ENCODE measurements at regions not wholly inside any gene's neighbourhood (a gene's known extent, or its start where the extent isn't known, plus 50 kb on each side); places are given as distances from the start of the nearest gene placed in this dataset.

DNA sequence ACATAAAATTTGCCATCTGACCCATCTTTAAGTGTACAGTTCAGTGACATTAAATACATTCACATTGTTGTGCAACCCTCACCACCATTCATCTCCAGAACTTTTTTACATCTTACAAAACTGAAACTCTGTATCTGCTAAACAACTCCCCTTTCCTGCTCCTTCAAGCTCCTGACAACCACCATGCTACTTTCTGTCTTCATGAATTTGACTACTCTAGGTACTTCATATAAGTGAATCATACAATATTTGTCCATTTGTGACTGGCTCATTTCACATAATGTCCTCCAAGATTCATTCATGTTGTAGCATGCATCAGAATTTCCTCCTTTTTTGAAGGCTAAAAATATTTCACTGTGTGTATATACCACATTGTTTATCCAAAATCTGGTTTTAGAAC lies 86.9 kb upstream of the SMLR1 start:
- no peak for TF ChIP-seq TAF1 (IDR thresholded peaks at IDR 0.05; ENCODE audit: borderline replicate concordance, insufficient read depth, low read length)
- no peak for TF ChIP-seq POLR2AphosphoS5 (IDR thresholded peaks at IDR 0.05; ENCODE audit: low read depth, low read length)
- TF ChIP-seq, protein P1, sequence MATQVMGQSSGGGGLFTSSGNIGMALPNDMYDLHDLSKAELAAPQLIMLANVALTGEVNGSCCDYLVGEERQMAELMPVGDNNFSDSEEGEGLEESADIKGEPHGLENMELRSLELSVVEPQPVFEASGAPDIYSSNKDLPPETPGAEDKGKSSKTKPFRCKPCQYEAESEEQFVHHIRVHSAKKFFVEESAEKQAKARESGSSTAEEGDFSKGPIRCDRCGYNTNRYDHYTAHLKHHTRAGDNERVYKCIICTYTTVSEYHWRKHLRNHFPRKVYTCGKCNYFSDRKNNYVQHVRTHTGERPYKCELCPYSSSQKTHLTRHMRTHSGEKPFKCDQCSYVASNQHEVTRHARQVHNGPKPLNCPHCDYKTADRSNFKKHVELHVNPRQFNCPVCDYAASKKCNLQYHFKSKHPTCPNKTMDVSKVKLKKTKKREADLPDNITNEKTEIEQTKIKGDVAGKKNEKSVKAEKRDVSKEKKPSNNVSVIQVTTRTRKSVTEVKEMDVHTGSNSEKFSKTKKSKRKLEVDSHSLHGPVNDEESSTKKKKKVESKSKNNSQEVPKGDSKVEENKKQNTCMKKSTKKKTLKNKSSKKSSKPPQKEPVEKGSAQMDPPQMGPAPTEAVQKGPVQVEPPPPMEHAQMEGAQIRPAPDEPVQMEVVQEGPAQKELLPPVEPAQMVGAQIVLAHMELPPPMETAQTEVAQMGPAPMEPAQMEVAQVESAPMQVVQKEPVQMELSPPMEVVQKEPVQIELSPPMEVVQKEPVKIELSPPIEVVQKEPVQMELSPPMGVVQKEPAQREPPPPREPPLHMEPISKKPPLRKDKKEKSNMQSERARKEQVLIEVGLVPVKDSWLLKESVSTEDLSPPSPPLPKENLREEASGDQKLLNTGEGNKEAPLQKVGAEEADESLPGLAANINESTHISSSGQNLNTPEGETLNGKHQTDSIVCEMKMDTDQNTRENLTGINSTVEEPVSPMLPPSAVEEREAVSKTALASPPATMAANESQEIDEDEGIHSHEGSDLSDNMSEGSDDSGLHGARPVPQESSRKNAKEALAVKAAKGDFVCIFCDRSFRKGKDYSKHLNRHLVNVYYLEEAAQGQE (IDR thresholded peaks at IDR 0.05; ENCODE audit: insufficient read depth in 1 of 2, low read depth in 2 of 2, low read length in 2 of 2), result no peak
- no peak for TF ChIP-seq SIN3A (IDR thresholded peaks at IDR 0.05; ENCODE audit: borderline replicate concordance, insufficient read depth, low read length)

Data from PFSK-1 (cell line).